ENCODE measurements at regions not wholly inside any gene's neighbourhood (a gene's known extent, or its start where the extent isn't known, plus 50 kb on each side); places are given as distances from the start of the nearest gene placed in this dataset.

- Histone ChIP-seq H2AFZ (ENCODE audit: low read length) (no peak overlapping the region), H3K36me3 (ENCODE audit: insufficient read depth, low read length) (no peaks in the 10 kb centered on the region), H3K9me3 (ENCODE audit: low read depth, low read length) (no peaks in the 10 kb centered on the region), H3K4me2 (ENCODE audit: insufficient read depth, low read length) (no peak overlapping the region), H3K4me3 (ENCODE audit: insufficient read depth, low read length) (no peak overlapping the region), H3K79me2 (ENCODE audit: insufficient read depth, low read length) (no peaks in the 10 kb centered on the region), H3K27me3 (ENCODE audit: insufficient read depth, low read length) (no peaks in the 10 kb centered on the region), H4K20me1 (ENCODE audit: insufficient read depth, low read length) (no peaks in the 10 kb centered on the region), H3K4me1 (ENCODE audit: insufficient read depth, low read length) (no peaks in the 10 kb centered on the region), H3K27ac (ENCODE audit: low read depth, low read length) (no peak overlapping the region)
- TF ChIP-seq, protein P1, sequence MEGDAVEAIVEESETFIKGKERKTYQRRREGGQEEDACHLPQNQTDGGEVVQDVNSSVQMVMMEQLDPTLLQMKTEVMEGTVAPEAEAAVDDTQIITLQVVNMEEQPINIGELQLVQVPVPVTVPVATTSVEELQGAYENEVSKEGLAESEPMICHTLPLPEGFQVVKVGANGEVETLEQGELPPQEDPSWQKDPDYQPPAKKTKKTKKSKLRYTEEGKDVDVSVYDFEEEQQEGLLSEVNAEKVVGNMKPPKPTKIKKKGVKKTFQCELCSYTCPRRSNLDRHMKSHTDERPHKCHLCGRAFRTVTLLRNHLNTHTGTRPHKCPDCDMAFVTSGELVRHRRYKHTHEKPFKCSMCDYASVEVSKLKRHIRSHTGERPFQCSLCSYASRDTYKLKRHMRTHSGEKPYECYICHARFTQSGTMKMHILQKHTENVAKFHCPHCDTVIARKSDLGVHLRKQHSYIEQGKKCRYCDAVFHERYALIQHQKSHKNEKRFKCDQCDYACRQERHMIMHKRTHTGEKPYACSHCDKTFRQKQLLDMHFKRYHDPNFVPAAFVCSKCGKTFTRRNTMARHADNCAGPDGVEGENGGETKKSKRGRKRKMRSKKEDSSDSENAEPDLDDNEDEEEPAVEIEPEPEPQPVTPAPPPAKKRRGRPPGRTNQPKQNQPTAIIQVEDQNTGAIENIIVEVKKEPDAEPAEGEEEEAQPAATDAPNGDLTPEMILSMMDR (IDR thresholded peaks at IDR 0.05; ENCODE audit: extremely low read depth, low read depth, low read length): no peak
- no peak for DNase-seq (ENCODE audit: insufficient read length, low spot score, missing footprints)
Observed at GRCh38 chr3:181318321-181318720, 328.8 kb upstream of the DNAJC19 start.

GRCh38 chr3:181317508-181317907, 328.0 kb upstream of the DNAJC19 start:
- Histone ChIP-seq H3K9me3 (ENCODE audit: low read depth, low read length) (no peaks in the 10 kb centered on the region), H3K4me2 (ENCODE audit: insufficient read depth, low read length) (no peak overlapping the region), H3K27me3 (ENCODE audit: insufficient read depth, low read length) (no peaks in the 10 kb centered on the region), H3K36me3 (ENCODE audit: insufficient read depth, low read length) (no peaks in the 10 kb centered on the region), H3K27ac (ENCODE audit: low read depth, low read length) (no peak overlapping the region), H2AFZ (ENCODE audit: low read length) (no peak overlapping the region), H3K4me1 (ENCODE audit: insufficient read depth, low read length) (no peaks in the 10 kb centered on the region), H3K4me3 (ENCODE audit: insufficient read depth, low read length) (no peak overlapping the region), H3K79me2 (ENCODE audit: insufficient read depth, low read length) (no peaks in the 10 kb centered on the region), H4K20me1 (ENCODE audit: insufficient read depth, low read length) (no peaks in the 10 kb centered on the region)
- TF ChIP-seq, protein P1 (IDR thresholded peaks at IDR 0.05; ENCODE audit: extremely low read depth, low read depth, low read length): no peak
- no peak for DNase-seq (ENCODE audit: insufficient read length, low spot score, missing footprints)

- Histone ChIP-seq H3K27ac (ENCODE audit: low read depth, low read length) (no peak overlapping the region), H3K27me3 (ENCODE audit: insufficient read depth, low read length) (no peaks in the 10 kb centered on the region), H3K4me3 (ENCODE audit: insufficient read depth, low read length) (no peak overlapping the region), H3K4me2 (ENCODE audit: insufficient read depth, low read length) (no peak overlapping the region), H4K20me1 (ENCODE audit: insufficient read depth, low read length) (no peaks in the 10 kb centered on the region), H3K79me2 (ENCODE audit: insufficient read depth, low read length) (no peaks in the 10 kb centered on the region), H3K36me3 (ENCODE audit: insufficient read depth, low read length) (no peaks in the 10 kb centered on the region), H3K9me3 (ENCODE audit: low read depth, low read length) (no peaks in the 10 kb centered on the region), H2AFZ (ENCODE audit: low read length) (no peak overlapping the region), H3K4me1 (ENCODE audit: insufficient read depth, low read length) (no peaks in the 10 kb centered on the region)
- TF ChIP-seq, protein P1 (IDR thresholded peaks at IDR 0.05; ENCODE audit: extremely low read depth, low read depth, low read length): no peak
- no peak for DNase-seq (ENCODE audit: insufficient read length, low spot score, missing footprints)
Observed at GRCh38 chr3:181316482-181316881, 326.9 kb upstream of the DNAJC19 start.

DNA sequence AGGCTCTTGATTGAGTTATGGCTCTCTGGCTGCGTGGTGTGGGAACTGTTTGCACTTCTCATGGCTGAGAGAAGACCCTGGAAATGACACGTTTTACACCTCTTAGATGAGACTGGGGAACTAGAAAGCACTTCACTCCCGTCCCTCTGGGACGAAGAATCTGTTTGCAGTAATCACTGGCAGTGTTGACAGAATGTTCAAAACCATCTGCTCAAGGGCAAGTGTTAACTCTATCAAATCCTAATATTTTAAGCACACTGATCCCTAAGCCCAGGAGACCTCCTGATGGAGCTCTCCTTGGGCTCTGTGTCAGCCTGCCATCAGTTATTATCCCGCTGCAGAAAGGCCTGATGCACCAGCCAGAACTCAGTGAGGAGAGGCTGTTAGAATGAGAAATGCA, 323.8 kb upstream of the DNAJC19 start:
- H3K27ac ChIP-seq (ENCODE audit: low read depth, low read length): no peak overlapping the region
- TF ChIP-seq, protein P1 (IDR thresholded peaks at IDR 0.05; ENCODE audit: extremely low read depth, low read depth, low read length): no peak
- DNase-seq (ENCODE audit: insufficient read length, low spot score, missing footprints): no peak
- no peaks in the 10 kb centered on the region for H4K20me1 ChIP-seq (ENCODE audit: insufficient read depth, low read length)
- no peak overlapping the region for H3K4me3 ChIP-seq (ENCODE audit: insufficient read depth, low read length)
- H3K4me1 ChIP-seq (ENCODE audit: insufficient read depth, low read length): no peaks in the 10 kb centered on the region
- no peaks in the 10 kb centered on the region for H3K79me2 ChIP-seq (ENCODE audit: insufficient read depth, low read length)
- H3K4me2 ChIP-seq (ENCODE audit: insufficient read depth, low read length): no peak overlapping the region
- H3K27me3 ChIP-seq (ENCODE audit: insufficient read depth, low read length): no peaks in the 10 kb centered on the region
- no peaks in the 10 kb centered on the region for H3K36me3 ChIP-seq (ENCODE audit: insufficient read depth, low read length)
- H2AFZ ChIP-seq (ENCODE audit: low read length): no peak overlapping the region
- no peaks in the 10 kb centered on the region for H3K9me3 ChIP-seq (ENCODE audit: low read depth, low read length)

Measured in osteoblast (primary cell).